ENCODE measurements at regions not wholly inside any gene's neighbourhood (a gene's known extent, or its start where the extent isn't known, plus 50 kb on each side); places are given as distances from the start of the nearest gene placed in this dataset.

GRCh38 chr5:162543437-162543836, 475.9 kb downstream of the GABRG2 start:
- POLR2A ChIA-PET = no interaction called here
- peaks cover 11% of the 10 kb centered on the region for H3K9me3 Mint-ChIP-seq
- no peaks in the 10 kb centered on the region for H3K4me1 Mint-ChIP-seq
- TF ChIP-seq TEAD1 (CRISPR knock-in tag; IDR thresholded peaks at IDR 0.05) (no peak), KAT7 (CRISPR knock-in tag; IDR thresholded peaks at IDR 0.05; ENCODE audit: borderline replicate concordance) (no peak), USF2 (CRISPR knock-in tag; IDR thresholded peaks at IDR 0.05) (no peak), PREB (CRISPR knock-in tag; IDR thresholded peaks at IDR 0.05; ENCODE audit: borderline replicate concordance) (no peak), JUN (CRISPR knock-in tag; IDR thresholded peaks at IDR 0.05) (no peak), HMGXB4 (CRISPR knock-in tag; IDR thresholded peaks at IDR 0.05) (no peak), SMAD4 (CRISPR knock-in tag; IDR thresholded peaks at IDR 0.05) (no peak), NR1H2 (CRISPR knock-in tag; IDR thresholded peaks at IDR 0.05) (no peak), E2F1 (CRISPR knock-in tag; IDR thresholded peaks at IDR 0.05) (no peak), PRRX2 (CRISPR knock-in tag; IDR thresholded peaks at IDR 0.05) (no peak), NFE2L1 (CRISPR knock-in tag; IDR thresholded peaks at IDR 0.05) (no peak), TEAD4 (CRISPR knock-in tag; IDR thresholded peaks at IDR 0.05) (no peak), GRHL2 (CRISPR knock-in tag; IDR thresholded peaks at IDR 0.05; ENCODE audit: insufficient replicate concordance, severe bottlenecking) (no peak)
- TF ChIP-seq, protein P1, sequence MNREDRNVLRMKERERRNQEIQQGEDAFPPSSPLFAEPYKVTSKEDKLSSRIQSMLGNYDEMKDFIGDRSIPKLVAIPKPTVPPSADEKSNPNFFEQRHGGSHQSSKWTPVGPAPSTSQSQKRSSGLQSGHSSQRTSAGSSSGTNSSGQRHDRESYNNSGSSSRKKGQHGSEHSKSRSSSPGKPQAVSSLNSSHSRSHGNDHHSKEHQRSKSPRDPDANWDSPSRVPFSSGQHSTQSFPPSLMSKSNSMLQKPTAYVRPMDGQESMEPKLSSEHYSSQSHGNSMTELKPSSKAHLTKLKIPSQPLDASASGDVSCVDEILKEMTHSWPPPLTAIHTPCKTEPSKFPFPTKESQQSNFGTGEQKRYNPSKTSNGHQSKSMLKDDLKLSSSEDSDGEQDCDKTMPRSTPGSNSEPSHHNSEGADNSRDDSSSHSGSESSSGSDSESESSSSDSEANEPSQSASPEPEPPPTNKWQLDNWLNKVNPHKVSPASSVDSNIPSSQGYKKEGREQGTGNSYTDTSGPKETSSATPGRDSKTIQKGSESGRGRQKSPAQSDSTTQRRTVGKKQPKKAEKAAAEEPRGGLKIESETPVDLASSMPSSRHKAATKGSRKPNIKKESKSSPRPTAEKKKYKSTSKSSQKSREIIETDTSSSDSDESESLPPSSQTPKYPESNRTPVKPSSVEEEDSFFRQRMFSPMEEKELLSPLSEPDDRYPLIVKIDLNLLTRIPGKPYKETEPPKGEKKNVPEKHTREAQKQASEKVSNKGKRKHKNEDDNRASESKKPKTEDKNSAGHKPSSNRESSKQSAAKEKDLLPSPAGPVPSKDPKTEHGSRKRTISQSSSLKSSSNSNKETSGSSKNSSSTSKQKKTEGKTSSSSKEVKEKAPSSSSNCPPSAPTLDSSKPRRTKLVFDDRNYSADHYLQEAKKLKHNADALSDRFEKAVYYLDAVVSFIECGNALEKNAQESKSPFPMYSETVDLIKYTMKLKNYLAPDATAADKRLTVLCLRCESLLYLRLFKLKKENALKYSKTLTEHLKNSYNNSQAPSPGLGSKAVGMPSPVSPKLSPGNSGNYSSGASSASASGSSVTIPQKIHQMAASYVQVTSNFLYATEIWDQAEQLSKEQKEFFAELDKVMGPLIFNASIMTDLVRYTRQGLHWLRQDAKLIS (CRISPR knock-in tag; IDR thresholded peaks at IDR 0.05; ENCODE audit: borderline replicate concordance) = no peak
- TF ChIP-seq, protein P2, sequence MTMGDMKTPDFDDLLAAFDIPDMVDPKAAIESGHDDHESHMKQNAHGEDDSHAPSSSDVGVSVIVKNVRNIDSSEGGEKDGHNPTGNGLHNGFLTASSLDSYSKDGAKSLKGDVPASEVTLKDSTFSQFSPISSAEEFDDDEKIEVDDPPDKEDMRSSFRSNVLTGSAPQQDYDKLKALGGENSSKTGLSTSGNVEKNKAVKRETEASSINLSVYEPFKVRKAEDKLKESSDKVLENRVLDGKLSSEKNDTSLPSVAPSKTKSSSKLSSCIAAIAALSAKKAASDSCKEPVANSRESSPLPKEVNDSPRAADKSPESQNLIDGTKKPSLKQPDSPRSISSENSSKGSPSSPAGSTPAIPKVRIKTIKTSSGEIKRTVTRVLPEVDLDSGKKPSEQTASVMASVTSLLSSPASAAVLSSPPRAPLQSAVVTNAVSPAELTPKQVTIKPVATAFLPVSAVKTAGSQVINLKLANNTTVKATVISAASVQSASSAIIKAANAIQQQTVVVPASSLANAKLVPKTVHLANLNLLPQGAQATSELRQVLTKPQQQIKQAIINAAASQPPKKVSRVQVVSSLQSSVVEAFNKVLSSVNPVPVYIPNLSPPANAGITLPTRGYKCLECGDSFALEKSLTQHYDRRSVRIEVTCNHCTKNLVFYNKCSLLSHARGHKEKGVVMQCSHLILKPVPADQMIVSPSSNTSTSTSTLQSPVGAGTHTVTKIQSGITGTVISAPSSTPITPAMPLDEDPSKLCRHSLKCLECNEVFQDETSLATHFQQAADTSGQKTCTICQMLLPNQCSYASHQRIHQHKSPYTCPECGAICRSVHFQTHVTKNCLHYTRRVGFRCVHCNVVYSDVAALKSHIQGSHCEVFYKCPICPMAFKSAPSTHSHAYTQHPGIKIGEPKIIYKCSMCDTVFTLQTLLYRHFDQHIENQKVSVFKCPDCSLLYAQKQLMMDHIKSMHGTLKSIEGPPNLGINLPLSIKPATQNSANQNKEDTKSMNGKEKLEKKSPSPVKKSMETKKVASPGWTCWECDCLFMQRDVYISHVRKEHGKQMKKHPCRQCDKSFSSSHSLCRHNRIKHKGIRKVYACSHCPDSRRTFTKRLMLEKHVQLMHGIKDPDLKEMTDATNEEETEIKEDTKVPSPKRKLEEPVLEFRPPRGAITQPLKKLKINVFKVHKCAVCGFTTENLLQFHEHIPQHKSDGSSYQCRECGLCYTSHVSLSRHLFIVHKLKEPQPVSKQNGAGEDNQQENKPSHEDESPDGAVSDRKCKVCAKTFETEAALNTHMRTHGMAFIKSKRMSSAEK (CRISPR knock-in tag; IDR thresholded peaks at IDR 0.05; ENCODE audit: borderline replicate concordance) = no peak
- CTCF ChIA-PET = no interaction called here
- H3K4me3 Mint-ChIP-seq = no peak overlapping the region
- DNase-seq (ENCODE audit: low spot score) = no peak
- H3K27ac Mint-ChIP-seq = no peak overlapping the region
- ATAC-seq = no peak
- no peaks in the 10 kb centered on the region for H3K27me3 Mint-ChIP-seq (ENCODE audit: low read depth)
- H3K36me3 Mint-ChIP-seq = no peaks in the 10 kb centered on the region

Measured in WTC11 (cell line).